ENCODE measurements at regions not wholly inside any gene's neighbourhood (a gene's known extent, or its start where the extent isn't known, plus 50 kb on each side); places are given as distances from the start of the nearest gene placed in this dataset.

GRCh38 chr4:165721815-165722214 lies 151.2 kb upstream of the TLL1 start:
- Histone ChIP-seq H3K4me3 (no peak overlapping the region), H3K4me1 (no peaks in the 10 kb centered on the region), H3K27ac (no peak overlapping the region), H3K9me3 (no peaks in the 10 kb centered on the region), H3K27me3 (no peaks in the 10 kb centered on the region), H3K36me3 (no peaks in the 10 kb centered on the region)
- DNase-seq (ENCODE audit: low spot score in 2 of 2), result no peak
- TF ChIP-seq CTCF (IDR thresholded peaks at IDR 0.05), result no peak
- intact Hi-C loops (cut with DNase I), result no loop called here

GRCh38 chr4:165723051-165723795 lies 149.8 kb upstream of the TLL1 start:
- intact Hi-C loops (cut with DNase I), result no loop called here
- no peaks in the 10 kb centered on the region for H3K27me3 ChIP-seq
- H3K9me3 ChIP-seq, result no peaks in the 10 kb centered on the region
- TF ChIP-seq CTCF (IDR thresholded peaks at IDR 0.05), result no peak
- H3K36me3 ChIP-seq, result no peaks in the 10 kb centered on the region
- DNase-seq (ENCODE audit: low spot score in 2 of 2), result no peak
- no peak overlapping the region for H3K4me3 ChIP-seq
- H3K4me1 ChIP-seq, result no peaks in the 10 kb centered on the region
- H3K27ac ChIP-seq, result no peak overlapping the region

- DNase-seq (ENCODE audit: low spot score in 2 of 2), result no peak
- Histone ChIP-seq H3K36me3 (no peaks in the 10 kb centered on the region), H3K27me3 (no peaks in the 10 kb centered on the region), H3K4me3 (no peak overlapping the region), H3K27ac (no peak overlapping the region), H3K4me1 (no peaks in the 10 kb centered on the region), H3K9me3 (no peaks in the 10 kb centered on the region)
- TF ChIP-seq CTCF (IDR thresholded peaks at IDR 0.05), result no peak
- intact Hi-C loops (cut with DNase I), result no loop called here
Measured at GRCh38 chr4:165724786-165725185, 148.3 kb upstream of the TLL1 start.

- no peak overlapping the region for H3K27ac ChIP-seq
- no peak for TF ChIP-seq CTCF (IDR thresholded peaks at IDR 0.05)
- no peak for DNase-seq (ENCODE audit: low spot score in 2 of 2)
- H3K4me1 ChIP-seq, result no peaks in the 10 kb centered on the region
- intact Hi-C loops (cut with DNase I), result no loop called here
- H3K4me3 ChIP-seq, result no peak overlapping the region
- no peaks in the 10 kb centered on the region for H3K9me3 ChIP-seq
- no peaks in the 10 kb centered on the region for H3K27me3 ChIP-seq
- no peaks in the 10 kb centered on the region for H3K36me3 ChIP-seq
Measured at GRCh38 chr4:165725352-165725751, 147.7 kb upstream of the TLL1 start.

- no peak for DNase-seq (ENCODE audit: low spot score in 2 of 2)
- Histone ChIP-seq H3K9me3 (no peaks in the 10 kb centered on the region), H3K4me3 (no peak overlapping the region), H3K4me1 (no peaks in the 10 kb centered on the region), H3K36me3 (no peaks in the 10 kb centered on the region), H3K27ac (no peak overlapping the region), H3K27me3 (no peaks in the 10 kb centered on the region)
- no peak for TF ChIP-seq CTCF (IDR thresholded peaks at IDR 0.05)
- intact Hi-C loops (cut with DNase I), result no loop called here
Measured at GRCh38 chr4:165726831-165727230, 146.2 kb upstream of the TLL1 start.

Data from ascending aorta (tissue), 2 donors.